Stimulated activated naive CD4-positive, alpha-beta T cell treated with Interleukin-2 at 50 U/mL for 16 hours (primary cell): ENCODE measurements at regions not wholly inside any gene's neighbourhood (a gene's known extent, or its start where the extent isn't known, plus 50 kb on each side); places are given as distances from the start of the nearest gene placed in this dataset.

ENCODE experiments used
- DNase-seq: peaks from one replicate; lab custom pipeline; 2025; lab: John Stamatoyannopoulos, UW

- no peak for DNase-seq
Measured at GRCh38 chr15:66905954-66906353, 159.4 kb upstream of the SMAD3 start.

GRCh38 chr15:66906668-66907614 is 158.5 kb upstream of the SMAD3 start:
- DNase-seq: no peak

GRCh38 chr15:66907826-66908743 is 157.3 kb upstream of the SMAD3 start:
- no peak for DNase-seq

GRCh38 chr15:66908744-66909095 is 156.7 kb upstream of the SMAD3 start:
- DNase-seq: no peak

- no peak for DNase-seq
Measured at GRCh38 chr15:66909381-66909890, 156.0 kb upstream of the SMAD3 start.

- no peak for DNase-seq
Measured at GRCh38 chr15:66911131-66911700, 154.2 kb upstream of the SMAD3 start.

GRCh38 chr15:66912001-66912400 is 153.4 kb upstream of the SMAD3 start:
- DNase-seq: peak; percentile 4

- DNase-seq: no peak
Measured at GRCh38 chr15:66912441-66912840, 153.0 kb upstream of the SMAD3 start.

GRCh38 chr15:66917904-66918448 is 147.4 kb upstream of the SMAD3 start:
- DNase-seq: no peak

GRCh38 chr15:66919421-66919820 is 146.0 kb upstream of the SMAD3 start:
- DNase-seq: no peak

- no peak for DNase-seq
Measured at GRCh38 chr15:66921319-66921915, 144.0 kb upstream of the SMAD3 start.

GRCh38 chr15:66922608-66923007 is 142.8 kb upstream of the SMAD3 start:
- no peak for DNase-seq

GRCh38 chr15:66923438-66923881 is 141.9 kb upstream of the SMAD3 start:
- peak; percentile 14 for DNase-seq

GRCh38 chr15:66924889-66925288 is 140.5 kb upstream of the SMAD3 start:
- no peak for DNase-seq

- no peak for DNase-seq
Measured at GRCh38 chr15:66925721-66926120, 139.7 kb upstream of the SMAD3 start.

- no peak for DNase-seq
Measured at GRCh38 chr15:66927201-66928077, 138.0 kb upstream of the SMAD3 start.

- no peak for DNase-seq
Measured at GRCh38 chr15:66928101-66928500, 137.3 kb upstream of the SMAD3 start.

- no peak for DNase-seq
Measured at GRCh38 chr15:66928784-66929183, 136.6 kb upstream of the SMAD3 start.

- DNase-seq: no peak
Measured at GRCh38 chr15:66929843-66930402, 135.5 kb upstream of the SMAD3 start.
